ENCODE measurements at regions not wholly inside any gene's neighbourhood (a gene's known extent, or its start where the extent isn't known, plus 50 kb on each side); places are given as distances from the start of the nearest gene placed in this dataset.

GRCh38 chr4:13887010-13887409 is 259.5 kb upstream of the BOD1L1 start:
- H3K4me1 ChIP-seq (ENCODE audit: control insufficient read depth in 4 of 4, insufficient read depth in 4 of 4, low read length in 3 of 4), result peaks cover 0 to 5% (median 3%) of the 10 kb centered on the region in 4 donors
- no peak for TF ChIP-seq NR2F2 (IDR thresholded peaks at IDR 0.05)
- TF ChIP-seq HNF4A (conservative IDR thresholded peaks at IDR 0.05), result no peak

GRCh38 chr4:13888112-13888511 is 260.6 kb upstream of the BOD1L1 start:
- no peak for TF ChIP-seq YY1 (IDR thresholded peaks at IDR 0.05)
- TF ChIP-seq REST (IDR thresholded peaks at IDR 0.05), result no peak
- no peak for TF ChIP-seq HNF4G (IDR thresholded peaks at IDR 0.05)
- TF ChIP-seq FOXA2 (IDR thresholded peaks at IDR 0.05), result no peak
- TF ChIP-seq CTCF (IDR thresholded peaks at IDR 0.05; ENCODE audit: low read depth, low read length, missing input control), result no peak
- Histone ChIP-seq H3K27me3 (ENCODE audit: control insufficient read depth in 4 of 4, insufficient read depth in 4 of 4, low read length in 3 of 4) (no peaks in the 10 kb centered on the region), H3K36me3 (ENCODE audit: control insufficient read depth in 4 of 4, insufficient read depth in 3 of 4, low read depth in 1 of 4, low read length in 3 of 4) (no peaks in the 10 kb centered on the region), H3K9ac (ENCODE audit: low read depth in 1 of 2, low read length in 2 of 2) (no peak overlapping the region), H3K27ac (ENCODE audit: low read depth in 1 of 2, low read length in 2 of 2) (no peak overlapping the region), H3K9me3 (ENCODE audit: control insufficient read depth in 4 of 4, low read length in 3 of 4) (no peaks in the 10 kb centered on the region), H3K4me3 (ENCODE audit: low read depth in 1 of 3, low read length in 3 of 3) (no peak overlapping the region), H3K4me1 (ENCODE audit: control insufficient read depth in 4 of 4, insufficient read depth in 4 of 4, low read length in 3 of 4) (peaks cover 0 to 5% (median 3%) of the 10 kb centered on the region in 4 donors)
- no peak for DNase-seq (ENCODE audit: low spot score)
- WGBS, result 72% methylated on average over 1 of the region's 1 CpG

More at GRCh38 chr4:13887010-13887409, 259.5 kb upstream of the BOD1L1 start:
- H3K9ac ChIP-seq (ENCODE audit: low read depth in 1 of 2, low read length in 2 of 2), result no peak overlapping the region
- H3K27me3 ChIP-seq (ENCODE audit: control insufficient read depth in 4 of 4, insufficient read depth in 4 of 4, low read length in 3 of 4), result no peaks in the 10 kb centered on the region
- no peak overlapping the region for H3K27ac ChIP-seq (ENCODE audit: low read depth in 1 of 2, low read length in 2 of 2)
- DNase-seq (ENCODE audit: low spot score), result no peak
- 59% methylated on average over 2 of the region's 2 CpGs for WGBS
- no peak overlapping the region for H3K4me3 ChIP-seq (ENCODE audit: low read depth in 1 of 3, low read length in 3 of 3)
- no peaks in the 10 kb centered on the region for H3K36me3 ChIP-seq (ENCODE audit: control insufficient read depth in 4 of 4, insufficient read depth in 3 of 4, low read depth in 1 of 4, low read length in 3 of 4)
- no peaks in the 10 kb centered on the region for H3K9me3 ChIP-seq (ENCODE audit: control insufficient read depth in 4 of 4, low read length in 3 of 4)

GRCh38 chr4:13891544-13891939 is 264.0 kb upstream of the BOD1L1 start:
- H3K9ac ChIP-seq (ENCODE audit: low read depth in 1 of 2, low read length in 2 of 2), result no peak overlapping the region
- H3K27ac ChIP-seq (ENCODE audit: low read depth in 1 of 2, low read length in 2 of 2), result no peak overlapping the region
- no peak for TF ChIP-seq TAF1 (conservative IDR thresholded peaks at IDR 0.05)
- TF ChIP-seq JUND (IDR thresholded peaks at IDR 0.05), result no peak
- TF ChIP-seq EGR1 (IDR thresholded peaks at IDR 0.05; ENCODE audit: low read depth in 2 of 2), result no peak
- H3K36me3 ChIP-seq (ENCODE audit: control insufficient read depth in 4 of 4, insufficient read depth in 3 of 4, low read depth in 1 of 4, low read length in 3 of 4), result no peaks in the 10 kb centered on the region
- H3K4me3 ChIP-seq (ENCODE audit: low read depth in 1 of 3, low read length in 3 of 3), result no peak overlapping the region
- peaks cover 0 to 5% (median 3%) of the 10 kb centered on the region in 4 donors for H3K4me1 ChIP-seq (ENCODE audit: control insufficient read depth in 4 of 4, insufficient read depth in 4 of 4, low read length in 3 of 4)
- no peaks in the 10 kb centered on the region for H3K27me3 ChIP-seq (ENCODE audit: control insufficient read depth in 4 of 4, insufficient read depth in 4 of 4, low read length in 3 of 4)
- H3K9me3 ChIP-seq (ENCODE audit: control insufficient read depth in 4 of 4, low read length in 3 of 4), result no peaks in the 10 kb centered on the region
- DNase-seq (ENCODE audit: low spot score), result no peak
- WGBS, result 96% methylated on average over 6 of the region's 6 CpGs

Data from liver (tissue), 8 donors.